ENCODE measurements at regions not wholly inside any gene's neighbourhood (a gene's known extent, or its start where the extent isn't known, plus 50 kb on each side); places are given as distances from the start of the nearest gene placed in this dataset.
"Not testable (repeated sequence)": the region's sequence is repeated elsewhere in the genome, so short reads cannot be mapped to it uniquely, and the experiment has no call there.

- no peak overlapping the region for H3K27ac ChIP-seq
- H3K36me3 ChIP-seq: no peaks in the 10 kb centered on the region
- H3K27me3 ChIP-seq (replicated peaks): no peaks in the 10 kb centered on the region
- H3K9me3 ChIP-seq (replicated peaks): no peaks in the 10 kb centered on the region
- H3K4me1 ChIP-seq (replicated peaks): peaks cover 9% of the 10 kb centered on the region
- H3K4me3 ChIP-seq: no peak overlapping the region
- DNase-seq (ENCODE audit: low read depth in 1 of 2, low spot score in 2 of 2): no peak
These were observed 186.9 kb upstream of the STK26 start for GRCh38 chrX:131836161-131836560.

GRCh38 chrX:131837325-131837724, 185.8 kb upstream of the STK26 start:
- Histone ChIP-seq H3K4me1 (replicated peaks) (no peaks in the 10 kb centered on the region), H3K36me3 (no peaks in the 10 kb centered on the region), H3K27ac (no peak overlapping the region), H3K27me3 (replicated peaks) (no peaks in the 10 kb centered on the region), H3K4me3 (no peak overlapping the region), H3K9me3 (replicated peaks) (no peaks in the 10 kb centered on the region)
- DNase-seq (ENCODE audit: low read depth in 1 of 2, low spot score in 2 of 2): no peak

- Histone ChIP-seq H3K4me1 (replicated peaks) (no peaks in the 10 kb centered on the region), H3K4me3 (no peak overlapping the region), H3K27ac (no peak overlapping the region), H3K27me3 (replicated peaks) (no peaks in the 10 kb centered on the region), H3K9me3 (replicated peaks) (no peaks in the 10 kb centered on the region), H3K36me3 (no peaks in the 10 kb centered on the region)
- no peak for DNase-seq (ENCODE audit: low read depth in 1 of 2, low spot score in 2 of 2)
These were observed 182.2 kb upstream of the STK26 start for GRCh38 chrX:131840799-131841495.

GRCh38 chrX:131841496-131842437, 181.3 kb upstream of the STK26 start:
- Histone ChIP-seq H3K9me3 (replicated peaks) (no peaks in the 10 kb centered on the region), H3K27me3 (replicated peaks) (no peaks in the 10 kb centered on the region), H3K36me3 (no peaks in the 10 kb centered on the region), H3K27ac (no peak overlapping the region), H3K4me1 (replicated peaks) (no peaks in the 10 kb centered on the region), H3K4me3 (no peak overlapping the region)
- DNase-seq (ENCODE audit: low read depth in 1 of 2, low spot score in 2 of 2): peak; percentile 22 to 37

GRCh38 chrX:131843987-131844386, 179.1 kb upstream of the STK26 start:
- Histone ChIP-seq H3K4me1 (replicated peaks) (no peaks in the 10 kb centered on the region), H3K36me3 (no peaks in the 10 kb centered on the region), H3K27ac (no peak overlapping the region), H3K27me3 (replicated peaks) (no peaks in the 10 kb centered on the region), H3K9me3 (replicated peaks) (no peaks in the 10 kb centered on the region), H3K4me3 (no peak overlapping the region)
- no peak for DNase-seq (ENCODE audit: low read depth in 1 of 2, low spot score in 2 of 2)

- no peaks in the 10 kb centered on the region for H3K9me3 ChIP-seq (replicated peaks)
These were observed 177.9 kb upstream of the STK26 start for GRCh38 chrX:131845201-131845600.

GRCh38 chrX:131845771-131846170, 177.3 kb upstream of the STK26 start:
- H3K27ac ChIP-seq: no peak overlapping the region
- no peaks in the 10 kb centered on the region for H3K4me1 ChIP-seq (replicated peaks)
- no peaks in the 10 kb centered on the region for H3K27me3 ChIP-seq (replicated peaks)
- H3K4me3 ChIP-seq: no peak overlapping the region
- H3K36me3 ChIP-seq: no peaks in the 10 kb centered on the region
- no peak for DNase-seq (ENCODE audit: low read depth in 1 of 2, low spot score in 2 of 2)
- no peaks in the 10 kb centered on the region for H3K9me3 ChIP-seq (replicated peaks)

More at GRCh38 chrX:131845201-131845600, 177.9 kb upstream of the STK26 start:
- no peak overlapping the region for H3K4me3 ChIP-seq
- no peak overlapping the region for H3K27ac ChIP-seq
- no peaks in the 10 kb centered on the region for H3K36me3 ChIP-seq
- no peak for DNase-seq (ENCODE audit: low read depth in 1 of 2, low spot score in 2 of 2)
- H3K27me3 ChIP-seq (replicated peaks): no peaks in the 10 kb centered on the region
- no peaks in the 10 kb centered on the region for H3K4me1 ChIP-seq (replicated peaks)

- not testable (repeated sequence) for H3K4me3 ChIP-seq; H3K4me1 ChIP-seq (replicated peaks); H3K9me3 ChIP-seq (replicated peaks); H3K27ac ChIP-seq; DNase-seq (ENCODE audit: low read depth in 1 of 2, low spot score in 2 of 2); H3K36me3 ChIP-seq; H3K27me3 ChIP-seq (replicated peaks)
These were observed 172.1 kb upstream of the STK26 start for GRCh38 chrX:131850964-131851363.

- H3K36me3 ChIP-seq: no peaks in the 10 kb centered on the region
- no peaks in the 10 kb centered on the region for H3K9me3 ChIP-seq (replicated peaks)
- no peak overlapping the region for H3K27ac ChIP-seq
- no peak overlapping the region for H3K4me3 ChIP-seq
- no peaks in the 10 kb centered on the region for H3K4me1 ChIP-seq (replicated peaks)
- H3K27me3 ChIP-seq (replicated peaks): no peaks in the 10 kb centered on the region
- no peak for DNase-seq (ENCODE audit: low read depth in 1 of 2, low spot score in 2 of 2)
These were observed 169.7 kb upstream of the STK26 start for GRCh38 chrX:131853440-131853839.

- Histone ChIP-seq H3K27ac (no peak overlapping the region), H3K36me3 (no peaks in the 10 kb centered on the region), H3K9me3 (replicated peaks) (no peaks in the 10 kb centered on the region), H3K4me3 (no peak overlapping the region), H3K27me3 (replicated peaks) (no peaks in the 10 kb centered on the region), H3K4me1 (replicated peaks) (no peaks in the 10 kb centered on the region)
- DNase-seq (ENCODE audit: low read depth in 1 of 2, low spot score in 2 of 2): no peak
These were observed 168.5 kb upstream of the STK26 start for GRCh38 chrX:131854581-131854980.

- no peaks in the 10 kb centered on the region for H3K9me3 ChIP-seq (replicated peaks)
- H3K27me3 ChIP-seq (replicated peaks): no peaks in the 10 kb centered on the region
- no peaks in the 10 kb centered on the region for H3K36me3 ChIP-seq
- H3K4me3 ChIP-seq: no peak overlapping the region
- H3K27ac ChIP-seq: no peak overlapping the region
- no peaks in the 10 kb centered on the region for H3K4me1 ChIP-seq (replicated peaks)
- no peak for DNase-seq (ENCODE audit: low read depth in 1 of 2, low spot score in 2 of 2)
These were observed 161.9 kb upstream of the STK26 start for GRCh38 chrX:131861088-131861787.

GRCh38 chrX:131862321-131862720, 160.8 kb upstream of the STK26 start:
- DNase-seq (ENCODE audit: low read depth in 1 of 2, low spot score in 2 of 2): no peak
- no peaks in the 10 kb centered on the region for H3K27me3 ChIP-seq (replicated peaks)
- no peak overlapping the region for H3K27ac ChIP-seq
- H3K36me3 ChIP-seq: no peaks in the 10 kb centered on the region
- H3K9me3 ChIP-seq (replicated peaks): no peaks in the 10 kb centered on the region
- no peak overlapping the region for H3K4me3 ChIP-seq
- H3K4me1 ChIP-seq (replicated peaks): no peaks in the 10 kb centered on the region

GRCh38 chrX:131869182-131869581, 153.9 kb upstream of the STK26 start:
- Histone ChIP-seq H3K27ac (no peak overlapping the region), H3K9me3 (replicated peaks) (no peaks in the 10 kb centered on the region), H3K4me3 (no peak overlapping the region), H3K27me3 (replicated peaks) (no peaks in the 10 kb centered on the region), H3K36me3 (no peaks in the 10 kb centered on the region), H3K4me1 (replicated peaks) (no peaks in the 10 kb centered on the region)
- no peak for DNase-seq (ENCODE audit: low read depth in 1 of 2, low spot score in 2 of 2)

- Histone ChIP-seq H3K4me1 (replicated peaks) (no peaks in the 10 kb centered on the region), H3K36me3 (no peaks in the 10 kb centered on the region), H3K4me3 (no peak overlapping the region), H3K9me3 (replicated peaks) (no peaks in the 10 kb centered on the region), H3K27ac (no peak overlapping the region), H3K27me3 (replicated peaks) (no peaks in the 10 kb centered on the region)
- DNase-seq (ENCODE audit: low read depth in 1 of 2, low spot score in 2 of 2): no peak
These were observed 148.8 kb upstream of the STK26 start for GRCh38 chrX:131874300-131874699.
